HFF-Myc (cell line): ENCODE measurements at regions not wholly inside any gene's neighbourhood (a gene's known extent, or its start where the extent isn't known, plus 50 kb on each side); places are given as distances from the start of the nearest gene placed in this dataset.

Experiments
- DNase-seq: peaks from one replicate; pipeline ENCODE4 v3.0.0-alpha.2; 2011; ENCODE audit warnings: low read depth; ENCODE audit errors: extremely low read depth
- H3K4me3 ChIP-seq: replicated peaks from 2 replicates; pipeline ENCODE4 v1.5.1; 2011; ENCODE audit warnings: low read depth, mild to moderate bottlenecking, control low read depth, low read length
- TF ChIP-seq, protein P1 (sequence below): IDR thresholded peaks from 2 replicates; pipeline ENCODE4 v1.5.1; 2012; ENCODE audit warnings: mild to moderate bottlenecking, low read depth, low read length, control low read depth; ENCODE audit errors: missing control alignments

DNA sequence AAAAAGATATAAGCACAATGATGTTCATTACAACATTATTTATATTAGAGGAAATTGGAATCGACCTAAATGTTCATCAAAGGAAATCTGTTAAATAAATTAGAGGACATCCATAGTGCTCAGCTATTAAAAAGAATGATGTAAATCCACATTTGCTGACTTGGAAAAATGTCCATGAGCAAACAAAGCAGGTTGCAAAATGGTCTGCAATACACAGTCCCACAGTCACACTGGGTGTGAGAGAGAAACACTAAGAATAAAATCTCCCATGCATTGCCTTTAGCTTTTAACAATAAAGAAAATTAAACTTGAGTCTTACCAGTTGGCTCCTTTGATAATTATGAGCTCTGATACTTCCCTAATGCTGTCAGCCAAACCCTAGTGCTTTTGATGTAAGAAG is 811.1 kb upstream of the SALL3 start:
- TF ChIP-seq, protein P1, sequence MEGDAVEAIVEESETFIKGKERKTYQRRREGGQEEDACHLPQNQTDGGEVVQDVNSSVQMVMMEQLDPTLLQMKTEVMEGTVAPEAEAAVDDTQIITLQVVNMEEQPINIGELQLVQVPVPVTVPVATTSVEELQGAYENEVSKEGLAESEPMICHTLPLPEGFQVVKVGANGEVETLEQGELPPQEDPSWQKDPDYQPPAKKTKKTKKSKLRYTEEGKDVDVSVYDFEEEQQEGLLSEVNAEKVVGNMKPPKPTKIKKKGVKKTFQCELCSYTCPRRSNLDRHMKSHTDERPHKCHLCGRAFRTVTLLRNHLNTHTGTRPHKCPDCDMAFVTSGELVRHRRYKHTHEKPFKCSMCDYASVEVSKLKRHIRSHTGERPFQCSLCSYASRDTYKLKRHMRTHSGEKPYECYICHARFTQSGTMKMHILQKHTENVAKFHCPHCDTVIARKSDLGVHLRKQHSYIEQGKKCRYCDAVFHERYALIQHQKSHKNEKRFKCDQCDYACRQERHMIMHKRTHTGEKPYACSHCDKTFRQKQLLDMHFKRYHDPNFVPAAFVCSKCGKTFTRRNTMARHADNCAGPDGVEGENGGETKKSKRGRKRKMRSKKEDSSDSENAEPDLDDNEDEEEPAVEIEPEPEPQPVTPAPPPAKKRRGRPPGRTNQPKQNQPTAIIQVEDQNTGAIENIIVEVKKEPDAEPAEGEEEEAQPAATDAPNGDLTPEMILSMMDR = no peak

DNA sequence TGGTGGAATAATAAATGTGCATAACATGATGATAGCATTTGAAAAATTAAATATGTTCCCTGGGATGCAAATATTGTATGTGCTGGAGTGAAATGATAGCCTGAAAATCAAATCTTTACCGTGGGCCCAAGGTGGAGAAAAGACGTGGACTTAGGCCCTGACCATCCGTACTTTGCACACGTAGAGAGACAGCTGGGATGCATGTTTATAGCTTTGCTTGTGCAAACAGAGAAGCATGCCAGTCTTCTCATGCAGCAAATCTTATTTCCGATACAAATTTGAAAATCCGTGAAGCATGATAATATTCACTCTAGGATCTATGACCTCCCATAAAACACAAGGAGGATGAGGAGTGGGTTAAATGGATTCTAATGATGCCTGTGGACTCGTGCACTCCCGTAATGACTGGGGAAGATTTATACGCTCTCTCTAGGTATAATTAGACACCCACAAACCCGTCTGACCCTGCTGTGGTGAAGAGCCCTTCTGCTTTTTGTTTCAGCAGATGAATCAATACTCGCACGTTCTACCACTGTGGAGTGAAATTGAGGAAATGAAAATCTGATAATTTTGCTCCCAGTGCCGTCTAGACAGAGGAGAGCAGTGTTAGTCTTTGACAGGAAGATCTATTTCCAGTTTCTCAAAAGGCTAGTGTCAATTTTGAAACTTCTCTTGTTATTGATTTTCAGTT is 810.3 kb upstream of the SALL3 start:
- no peak for DNase-seq
- no peak overlapping the region for H3K4me3 ChIP-seq
- TF ChIP-seq, protein P1 = no peak

More for the DNA sequence above, 811.1 kb upstream of the SALL3 start:
- DNase-seq = no peak
- no peak overlapping the region for H3K4me3 ChIP-seq

DNA sequence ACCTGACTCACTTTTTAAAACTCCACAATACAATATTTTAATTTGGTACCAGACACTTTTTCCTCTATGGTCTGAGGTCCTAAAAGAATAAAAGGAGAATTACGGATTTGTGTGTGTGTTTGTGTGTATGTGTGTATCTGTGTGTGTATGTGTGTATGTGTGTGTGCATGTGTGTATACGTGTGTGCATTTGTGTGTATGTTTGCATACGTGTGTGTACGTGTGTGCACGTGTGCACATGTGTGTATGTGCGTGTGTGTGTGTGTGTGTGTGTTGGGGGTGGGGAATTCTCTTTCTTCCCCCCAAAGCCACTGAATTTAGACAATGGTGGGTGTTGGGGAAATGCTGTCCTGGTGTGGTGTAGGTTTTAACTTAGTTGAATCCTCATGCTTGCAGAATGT is 807.7 kb upstream of the SALL3 start:
- TF ChIP-seq, protein P1 = no peak
- H3K4me3 ChIP-seq = no peak overlapping the region
- DNase-seq = no peak

DNA sequence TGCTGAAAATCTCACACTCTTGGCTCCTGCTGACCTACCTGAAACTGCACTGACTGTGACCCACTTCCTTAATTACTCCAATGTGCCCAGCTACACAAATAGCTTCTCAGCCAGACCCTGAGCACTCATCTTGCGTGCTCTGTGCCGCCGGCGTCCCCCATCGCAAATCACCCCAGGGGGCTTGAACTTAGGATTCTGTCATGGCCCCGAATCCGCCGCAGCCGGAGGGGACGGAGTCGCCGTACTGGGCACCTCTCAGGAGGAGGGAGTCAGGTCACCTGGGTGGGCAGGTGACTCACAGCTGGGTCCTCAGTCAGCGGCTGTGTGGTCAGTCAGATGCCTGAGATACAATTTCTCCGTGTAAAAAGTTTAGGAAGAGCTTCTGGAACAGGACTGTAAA is 804.9 kb upstream of the SALL3 start:
- DNase-seq = no peak
- no peak overlapping the region for H3K4me3 ChIP-seq
- TF ChIP-seq, protein P1 = no peak

DNA sequence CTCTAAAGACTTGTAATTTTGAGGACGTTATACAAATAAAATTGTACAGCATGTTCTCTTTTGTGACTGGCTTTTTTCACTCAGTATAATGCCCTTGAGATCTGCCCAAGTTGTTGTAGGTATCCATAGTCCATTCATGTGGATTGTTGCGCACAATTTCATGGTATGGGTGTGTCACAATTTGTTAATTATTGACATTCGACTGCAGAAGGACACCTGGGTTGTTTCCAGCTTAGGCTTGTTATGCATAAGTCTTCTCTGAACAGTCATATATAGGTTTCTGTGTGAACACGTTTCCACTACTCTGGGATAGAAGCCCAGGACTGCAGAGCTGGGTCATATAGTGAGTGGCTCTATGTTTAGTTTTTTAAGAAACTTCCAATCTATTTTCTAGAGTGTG is 800.8 kb upstream of the SALL3 start:
- DNase-seq = no peak
- H3K4me3 ChIP-seq = no peak overlapping the region
- TF ChIP-seq, protein P1 = no peak

DNA sequence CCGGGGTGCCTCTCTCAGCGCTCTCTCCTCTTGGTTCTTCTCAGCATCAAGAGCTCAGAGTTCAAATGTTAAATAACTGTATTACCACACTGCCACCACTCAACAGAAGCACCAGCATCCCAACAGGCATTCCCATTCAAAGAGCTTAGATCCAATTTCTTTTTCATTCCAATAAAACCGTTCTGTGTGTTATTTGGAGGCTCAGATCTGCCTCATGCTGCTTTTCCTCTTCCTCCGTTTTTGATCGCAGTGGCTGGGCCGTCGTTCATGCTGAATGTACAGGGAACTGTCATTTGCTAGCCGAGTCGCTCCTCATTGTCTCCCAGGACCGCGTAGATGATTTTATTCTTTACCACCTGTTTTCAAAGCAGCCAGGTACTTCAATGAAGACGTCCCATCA is 798.9 kb upstream of the SALL3 start:
- TF ChIP-seq, protein P1 = no peak
- no peak for DNase-seq
- no peak overlapping the region for H3K4me3 ChIP-seq

DNA sequence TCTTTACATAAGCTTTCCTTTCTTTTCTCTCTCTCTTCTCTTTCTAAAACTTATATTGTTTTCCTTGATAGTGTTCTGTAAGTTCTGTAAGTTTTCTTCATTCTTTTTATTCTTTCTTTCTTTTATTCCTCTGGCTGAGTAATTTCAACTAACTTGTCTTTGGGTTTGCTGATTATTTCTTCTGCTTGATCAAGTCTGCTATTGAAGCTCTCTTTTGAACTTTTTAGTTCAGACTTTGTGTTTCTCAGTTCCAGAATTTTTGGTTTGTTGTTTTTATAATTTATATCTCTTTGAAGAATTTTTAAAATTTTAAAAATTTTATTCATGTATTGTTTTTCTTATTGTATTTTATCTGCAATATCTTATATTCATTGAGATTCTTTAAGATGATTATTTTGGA is 795.8 kb upstream of the SALL3 start:
- DNase-seq = no peak
- TF ChIP-seq, protein P1 = no peak
- H3K4me3 ChIP-seq = no peak overlapping the region
